Activated naive CD4-positive, alpha-beta T cell treated with anti-CD3 and anti-CD28 coated beads, Interleukin-2, amount 50 U/mL, for 24 hours (primary cell): ENCODE measurements at regions not wholly inside any gene's neighbourhood (a gene's known extent, or its start where the extent isn't known, plus 50 kb on each side); places are given as distances from the start of the nearest gene placed in this dataset.
A peak's percentile ranks its signal among the peaks of the same experiment; 100 is the strongest.
"Not testable (repeated sequence)": the region's sequence is repeated elsewhere in the genome, so short reads cannot be mapped to it uniquely, and the experiment has no call there.

Source experiments
- H3K27ac Mint-ChIP-seq: one replicate; pipeline ENCODE4 v1.8.0; 2021; ENCODE audit warnings: mild to moderate bottlenecking, mixed read lengths
- H3K27me3 Mint-ChIP-seq: one replicate; pipeline ENCODE4 v1.8.0; 2021; ENCODE audit warnings: mixed read lengths
- H3K36me3 Mint-ChIP-seq: one replicate; pipeline ENCODE4 v1.8.0; 2021; ENCODE audit warnings: mixed read lengths
- H3K4me1 Mint-ChIP-seq: one replicate; pipeline ENCODE4 v1.8.0; 2021; ENCODE audit warnings: mixed read lengths
- H3K4me3 Mint-ChIP-seq: one replicate; pipeline ENCODE4 v1.8.0; 2021; ENCODE audit warnings: mild to moderate bottlenecking, mixed read lengths
- H3K9me3 Mint-ChIP-seq: one replicate; pipeline ENCODE4 v1.8.0; 2021; ENCODE audit warnings: mixed read lengths

DNA sequence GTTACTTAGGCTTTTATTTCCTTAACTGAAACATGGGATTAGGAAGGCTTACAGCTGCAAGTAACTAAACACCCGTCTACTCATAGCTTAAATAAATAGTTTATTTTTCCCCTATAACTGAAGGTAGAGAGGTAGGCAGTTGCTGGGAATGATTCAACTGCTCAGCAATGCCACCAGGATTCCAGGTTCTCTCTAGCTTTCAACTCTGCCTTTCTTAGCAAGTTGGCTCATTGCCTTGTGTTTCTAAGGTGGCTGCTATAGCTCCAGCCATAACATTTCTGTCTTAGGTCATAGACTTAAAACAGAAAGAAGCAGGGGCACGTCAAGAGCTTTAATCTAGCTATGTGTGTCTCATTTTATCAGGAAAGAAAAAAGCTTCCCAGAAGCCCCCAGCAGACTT, 103.7 kb upstream of the MDM1 start:
- Mint-ChIP-seq H3K27me3 (no peaks in the 10 kb centered on the region), H3K4me1 (peaks cover 8% of the 10 kb centered on the region)

DNA sequence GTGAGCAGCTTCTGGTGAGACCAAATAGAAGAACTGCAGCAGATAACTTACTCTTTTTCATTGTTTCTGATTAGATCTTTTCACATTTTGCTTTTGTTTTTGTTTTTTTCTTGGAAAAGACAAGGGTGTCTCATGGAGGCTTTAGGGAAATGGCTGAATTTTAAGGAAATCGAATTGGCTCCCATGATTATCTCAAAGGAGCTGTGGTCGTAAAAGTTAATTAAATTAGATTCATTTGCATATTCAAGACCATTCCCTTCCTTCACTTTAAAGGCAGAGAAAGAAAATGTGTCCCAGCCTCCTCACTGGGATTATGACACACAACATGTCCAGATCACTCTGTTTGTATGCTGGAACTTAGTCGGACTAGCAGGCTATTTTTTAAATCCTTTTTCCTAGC, 106.4 kb upstream of the MDM1 start:
- no peak overlapping the region for H3K27ac Mint-ChIP-seq
- peaks cover 9% of the 10 kb centered on the region for H3K36me3 Mint-ChIP-seq
- H3K4me3 Mint-ChIP-seq: no peak overlapping the region
- H3K9me3 Mint-ChIP-seq: peaks cover 7% of the 10 kb centered on the region
- H3K4me1 Mint-ChIP-seq: peaks cover 20% of the 10 kb centered on the region
- no peaks in the 10 kb centered on the region for H3K27me3 Mint-ChIP-seq

More for the DNA sequence above, 103.7 kb upstream of the MDM1 start:
- Mint-ChIP-seq H3K27ac (no peak overlapping the region), H3K4me3 (no peak overlapping the region), H3K9me3 (peaks cover 7% of the 10 kb centered on the region), H3K36me3 (peaks cover 7% of the 10 kb centered on the region)

DNA sequence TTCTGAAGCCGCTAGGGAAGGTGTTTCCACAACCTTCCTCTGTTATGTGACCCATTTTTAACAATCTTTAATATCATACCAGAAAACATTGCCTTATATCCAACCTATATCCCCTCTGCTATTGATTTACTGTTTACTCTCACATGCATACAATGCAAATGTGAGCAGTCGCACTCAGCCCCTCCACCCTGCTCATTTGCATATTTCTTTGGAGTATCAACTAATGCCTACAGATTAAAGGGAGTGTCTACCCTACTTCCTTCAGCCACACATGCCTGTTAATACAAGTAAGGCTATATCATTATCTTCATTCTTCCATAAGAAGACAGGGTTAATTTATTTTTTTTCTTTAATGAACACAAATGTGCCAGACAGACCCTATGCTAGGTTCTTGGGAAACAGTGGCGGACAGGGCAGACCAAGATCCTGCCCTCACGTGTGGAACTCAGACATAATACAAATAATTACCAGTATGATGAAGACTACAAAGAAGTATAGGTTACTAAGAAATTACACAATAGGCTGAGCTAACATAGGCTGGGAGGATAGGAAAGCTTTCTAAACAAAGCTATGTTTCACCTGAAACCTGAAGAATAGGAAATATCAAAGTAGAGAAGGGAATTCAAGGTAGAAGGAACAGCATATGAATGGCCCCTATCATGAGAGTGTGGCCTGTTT, 107.3 kb upstream of the MDM1 start:
- H3K27me3 Mint-ChIP-seq: no peaks in the 10 kb centered on the region
- H3K36me3 Mint-ChIP-seq: peaks cover 9% of the 10 kb centered on the region
- H3K9me3 Mint-ChIP-seq: peaks cover 7% of the 10 kb centered on the region
- peaks cover 24% of the 10 kb centered on the region for H3K4me1 Mint-ChIP-seq
- H3K27ac Mint-ChIP-seq: no peak overlapping the region
- H3K4me3 Mint-ChIP-seq: no peak overlapping the region

GRCh38 chr12:68440068-68440581, 108.0 kb upstream of the MDM1 start:
- Mint-ChIP-seq H3K36me3 (peaks cover 6% of the 10 kb centered on the region), H3K4me3 (no peak overlapping the region), H3K9me3 (peaks cover 3% of the 10 kb centered on the region), H3K27me3 (no peaks in the 10 kb centered on the region), H3K27ac (no peak overlapping the region), H3K4me1 (peaks cover 29% of the 10 kb centered on the region)

- Mint-ChIP-seq H3K4me3 (peak overlapping the region; percentile 17), H3K27me3 (no peaks in the 10 kb centered on the region), H3K4me1 (peaks cover 37% of the 10 kb centered on the region), H3K27ac (no peak overlapping the region), H3K36me3 (peaks cover 2% of the 10 kb centered on the region), H3K9me3 (no peaks in the 10 kb centered on the region)
Observed at GRCh38 chr12:68441167-68441566, 109.0 kb upstream of the MDM1 start.

DNA sequence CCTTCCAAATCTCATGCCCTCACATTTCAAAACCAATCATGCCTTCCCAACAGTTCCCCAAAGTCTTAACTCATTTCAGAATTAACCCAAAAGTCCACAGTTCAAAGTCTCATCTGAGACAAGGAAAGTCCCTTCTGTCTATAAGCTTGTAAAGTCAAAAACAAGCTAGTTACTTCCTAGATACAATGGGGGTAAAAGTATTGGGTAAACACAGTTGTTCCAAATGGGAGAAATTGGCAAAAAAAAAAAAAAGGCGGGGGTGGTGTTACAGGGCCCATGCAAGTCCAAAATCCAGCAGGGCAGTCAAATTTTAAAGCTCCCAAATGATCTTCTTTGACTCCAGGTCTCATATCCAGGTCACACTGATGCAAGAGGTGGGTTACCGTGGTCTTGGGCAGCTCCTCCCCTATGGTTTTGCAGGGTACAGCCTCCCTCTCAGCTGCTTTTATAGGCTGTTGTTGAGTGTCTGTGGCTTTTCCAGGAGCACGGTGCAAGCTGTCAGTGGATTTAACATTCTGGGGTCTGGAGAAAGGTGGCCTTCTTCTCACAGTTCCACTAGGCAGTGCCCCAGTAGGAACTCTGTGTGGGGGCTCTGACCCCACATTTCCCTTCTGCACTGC, 110.3 kb upstream of the MDM1 start:
- H3K27me3 Mint-ChIP-seq, H3K4me3 Mint-ChIP-seq, H3K27ac Mint-ChIP-seq, H3K36me3 Mint-ChIP-seq, H3K9me3 Mint-ChIP-seq: not testable (repeated sequence)
- peaks cover 48% of the 10 kb centered on the region for H3K4me1 Mint-ChIP-seq

GRCh38 chr12:68443695-68444094, 111.5 kb upstream of the MDM1 start:
- not testable (repeated sequence) for H3K36me3 Mint-ChIP-seq, H3K27ac Mint-ChIP-seq, H3K27me3 Mint-ChIP-seq, H3K4me3 Mint-ChIP-seq, H3K9me3 Mint-ChIP-seq
- H3K4me1 Mint-ChIP-seq: peaks cover 61% of the 10 kb centered on the region

- peak overlapping the region; percentile 26 for H3K27ac Mint-ChIP-seq
Observed at GRCh38 chr12:68445824-68446223, 113.7 kb upstream of the MDM1 start.

DNA sequence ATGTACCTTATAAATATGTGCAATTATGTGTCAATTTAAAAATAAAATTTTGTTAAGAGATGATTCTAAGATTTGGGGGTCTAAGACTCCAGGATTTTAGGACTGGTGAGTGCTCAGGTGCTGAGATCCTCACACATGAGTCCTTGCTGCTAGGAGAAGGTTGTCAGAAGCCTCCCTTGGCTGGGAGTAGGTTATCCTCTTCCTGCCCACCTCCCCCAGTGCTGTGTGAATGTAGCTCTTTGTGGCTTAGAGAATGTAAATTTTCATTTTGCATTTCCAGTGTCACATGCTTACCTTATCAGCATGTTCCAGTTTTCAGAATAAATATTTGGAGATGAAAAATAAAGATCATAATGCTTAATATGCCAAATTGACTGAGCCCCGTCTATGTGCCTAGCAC, 114.2 kb upstream of the MDM1 start:
- H3K27ac Mint-ChIP-seq: peak overlapping the region; percentile 26
- H3K36me3 Mint-ChIP-seq: peaks cover 2% of the 10 kb centered on the region
- H3K9me3 Mint-ChIP-seq: no peaks in the 10 kb centered on the region
- no peak overlapping the region for H3K4me3 Mint-ChIP-seq
- no peaks in the 10 kb centered on the region for H3K27me3 Mint-ChIP-seq
- peaks cover 81% of the 10 kb centered on the region for H3K4me1 Mint-ChIP-seq

More at GRCh38 chr12:68445824-68446223, 113.7 kb upstream of the MDM1 start:
- peaks cover 2% of the 10 kb centered on the region for H3K36me3 Mint-ChIP-seq
- peak overlapping the region; percentile 31 for H3K4me3 Mint-ChIP-seq
- H3K4me1 Mint-ChIP-seq: peaks cover 80% of the 10 kb centered on the region
- no peaks in the 10 kb centered on the region for H3K9me3 Mint-ChIP-seq
- H3K27me3 Mint-ChIP-seq: no peaks in the 10 kb centered on the region

GRCh38 chr12:68446901-68447796, 115.0 kb upstream of the MDM1 start:
- Mint-ChIP-seq H3K9me3 (no peaks in the 10 kb centered on the region), H3K27me3 (no peaks in the 10 kb centered on the region), H3K36me3 (peaks cover 2% of the 10 kb centered on the region), H3K4me1 (peaks cover 81% of the 10 kb centered on the region), H3K4me3 (peak overlapping the region; percentile 43), H3K27ac (peak overlapping the region; percentile 10)

DNA sequence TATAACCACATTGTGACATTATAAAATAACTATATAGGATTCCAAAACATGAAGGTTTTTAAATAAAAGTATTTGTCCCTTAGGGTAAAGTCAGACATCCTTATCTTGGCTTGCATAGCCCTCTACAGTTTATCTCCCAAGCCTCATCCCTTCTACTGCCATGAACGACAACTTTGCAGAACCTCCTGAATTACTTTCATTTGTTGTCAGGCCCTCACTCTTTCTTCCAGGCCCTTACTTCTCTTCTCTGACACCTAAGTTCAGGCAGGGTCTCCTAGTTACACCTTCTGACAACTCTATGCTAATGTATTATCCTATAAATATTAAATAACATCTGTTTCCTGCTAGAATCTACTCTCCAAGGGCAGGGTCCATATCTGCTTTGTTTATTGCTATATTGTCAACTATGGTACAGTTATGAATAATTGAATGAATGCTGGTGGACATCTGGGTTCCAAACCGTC, 115.7 kb upstream of the MDM1 start:
- Mint-ChIP-seq H3K27ac (peak overlapping the region; percentile 14), H3K36me3 (peaks cover 2% of the 10 kb centered on the region), H3K4me1 (peaks cover 85% of the 10 kb centered on the region), H3K27me3 (no peaks in the 10 kb centered on the region), H3K9me3 (no peaks in the 10 kb centered on the region), H3K4me3 (no peak overlapping the region)

GRCh38 chr12:68449196-68449595, 117.0 kb upstream of the MDM1 start:
- Mint-ChIP-seq H3K27ac (peak overlapping the region; percentile 66), H3K9me3 (no peaks in the 10 kb centered on the region), H3K36me3 (no peaks in the 10 kb centered on the region), H3K27me3 (no peaks in the 10 kb centered on the region), H3K4me1 (peaks cover 97% of the 10 kb centered on the region), H3K4me3 (peak overlapping the region; percentile 16)

- no peaks in the 10 kb centered on the region for H3K27me3 Mint-ChIP-seq
- H3K4me1 Mint-ChIP-seq: peaks cover 98% of the 10 kb centered on the region
- H3K9me3 Mint-ChIP-seq: no peaks in the 10 kb centered on the region
- no peaks in the 10 kb centered on the region for H3K36me3 Mint-ChIP-seq
- peak overlapping the region; percentile 94 for H3K27ac Mint-ChIP-seq
- H3K4me3 Mint-ChIP-seq: peak overlapping the region; percentile 75
Observed at GRCh38 chr12:68450947-68451260, 118.7 kb upstream of the MDM1 start.

- H3K27ac Mint-ChIP-seq: peak overlapping the region; percentile 94
- H3K4me1 Mint-ChIP-seq: peaks cover 98% of the 10 kb centered on the region
- no peaks in the 10 kb centered on the region for H3K27me3 Mint-ChIP-seq
- H3K9me3 Mint-ChIP-seq: no peaks in the 10 kb centered on the region
- H3K4me3 Mint-ChIP-seq: peak overlapping the region; percentile 75
- no peaks in the 10 kb centered on the region for H3K36me3 Mint-ChIP-seq
Observed at GRCh38 chr12:68451261-68452077, 119.3 kb upstream of the MDM1 start.

- no peaks in the 10 kb centered on the region for H3K9me3 Mint-ChIP-seq
- H3K27me3 Mint-ChIP-seq: no peaks in the 10 kb centered on the region
- peaks cover 97% of the 10 kb centered on the region for H3K4me1 Mint-ChIP-seq
Observed at GRCh38 chr12:68452078-68452715, 120.0 kb upstream of the MDM1 start.

More at GRCh38 chr12:68452078-68452715, 120.0 kb upstream of the MDM1 start:
- Mint-ChIP-seq H3K27ac (peak overlapping the region; percentile 94), H3K36me3 (no peaks in the 10 kb centered on the region), H3K4me3 (peak overlapping the region; percentile 20)
